Thyroid gland (tissue), 4 donors: ENCODE measurements at regions not wholly inside any gene's neighbourhood (a gene's known extent, or its start where the extent isn't known, plus 50 kb on each side); places are given as distances from the start of the nearest gene placed in this dataset.

Source experiments
- DNase-seq, 2 donors: peaks; one replicate each; pipeline ENCODE4 v3.0.0-alpha.2; 2019
- H3K27ac ChIP-seq, 3 donors: fragments of 200-600 bp; sonication (generic); 1 replicate in 2 of 3; 2 replicates in 1 of 3; pipeline ENCODE4 v1.5.1; 2016 to 2019; ENCODE audit warnings: mild to moderate bottlenecking in 1 of 3, moderate library complexity in 1 of 3
- H3K27me3 ChIP-seq: fragments of 200-600 bp; sonication (generic); one replicate; pipeline ENCODE4 v1.5.1; 2019
- H3K36me3 ChIP-seq, 2 donors: fragments of 200-600 bp; sonication (generic); one replicate each; pipeline ENCODE4 v1.5.1; 2016 to 2019
- H3K4me1 ChIP-seq, 2 donors: fragments of 200-600 bp; sonication (generic); one replicate each; pipeline ENCODE4 v1.5.1; 2017 to 2019
- H3K4me3 ChIP-seq, 3 donors: fragments of 200-600 bp; sonication (generic); replicated peaks in 1 of 3; 1 replicate in 2 of 3; 2 replicates in 1 of 3; pipeline ENCODE4 v1.5.1; 2016; ENCODE audit warnings: mild to moderate bottlenecking in 1 of 3
- H3K9me3 ChIP-seq: fragments of 200-600 bp; sonication (generic); one replicate; pipeline ENCODE4 v1.5.1; 2017
- CTCF ChIP-seq, 6 experiments: fragments of 200-600 bp in 3 of 6; fragments of 450-650 bp in 3 of 6; sonication (generic) in 3 of 6; IDR thresholded peaks; one replicate each; pipeline ENCODE4 v1.5.1; 2016 to 2019; ENCODE audit warnings: antibody characterized with exemption in 6 of 6, mild to moderate bottlenecking in 2 of 6, inconsistent platforms in 1 of 6, moderate library complexity in 1 of 6
- POLR2A ChIP-seq, 2 donors: fragments of 450-650 bp; IDR thresholded peaks; one replicate each; pipeline ENCODE4 v1.6.1; 2017; ENCODE audit warnings: antibody characterized with exemption in 2 of 2, mild to moderate bottlenecking in 2 of 2, moderate library complexity in 1 of 2
- WGBS, 2 donors: methylation state at CpG; one replicate each; pipeline ENCODE4 v1.1.5; 2017; 5-methylcytosine and 5-hydroxymethylcytosine counted together
- intact Hi-C: fragments of 100-400 bp; cut with DNase I; formaldehyde crosslinking; loops from one replicate; pipeline ENCODE4 v1.15.1; 2023

GRCh38 chr1:81466961-81467360, 333.8 kb upstream of the ADGRL2 start:
- no peaks in the 10 kb centered on the region for H3K27me3 ChIP-seq
- no peak overlapping the region for H3K27ac ChIP-seq
- TF ChIP-seq POLR2A (IDR thresholded peaks at IDR 0.05): no peak
- TF ChIP-seq CTCF (IDR thresholded peaks at IDR 0.05): no peak
- intact Hi-C loops: no loop called here
- no peak overlapping the region for H3K4me3 ChIP-seq
- no peak for DNase-seq
- H3K36me3 ChIP-seq: no peaks in the 10 kb centered on the region
- WGBS, 2 donors: 81 to 85% methylated on average over 4 of the region's 4 CpGs
- no peaks in the 10 kb centered on the region for H3K9me3 ChIP-seq
- H3K4me1 ChIP-seq: no peaks in the 10 kb centered on the region

GRCh38 chr1:81463936-81464837, 336.5 kb upstream of the ADGRL2 start:
- Histone ChIP-seq H3K9me3 (no peaks in the 10 kb centered on the region), H3K4me1 (peaks cover 0 to 5% of the 10 kb centered on the region in 2 donors), H3K27me3 (no peaks in the 10 kb centered on the region), H3K36me3 (no peaks in the 10 kb centered on the region), H3K4me3 (no peak overlapping the region), H3K27ac (no peak overlapping the region)
- intact Hi-C loops: no loop called here
- TF ChIP-seq POLR2A (IDR thresholded peaks at IDR 0.05) (no peak), CTCF (IDR thresholded peaks at IDR 0.05) (no peak)
- WGBS, 2 donors: 66 to 69% methylated on average over 8 of the region's 8 CpGs
- no peak for DNase-seq

GRCh38 chr1:81459043-81459442, 341.7 kb upstream of the ADGRL2 start:
- H3K27me3 ChIP-seq: no peaks in the 10 kb centered on the region
- TF ChIP-seq CTCF (IDR thresholded peaks at IDR 0.05): no peak
- no peak for TF ChIP-seq POLR2A (IDR thresholded peaks at IDR 0.05)
- no peak for DNase-seq
- intact Hi-C loops: no loop called here
- H3K9me3 ChIP-seq: no peaks in the 10 kb centered on the region
- peaks cover 0 to 5% of the 10 kb centered on the region in 2 donors for H3K4me1 ChIP-seq
- no peak overlapping the region for H3K27ac ChIP-seq
- H3K4me3 ChIP-seq: no peak overlapping the region
- no peaks in the 10 kb centered on the region for H3K36me3 ChIP-seq

GRCh38 chr1:81458186-81458585, 342.5 kb upstream of the ADGRL2 start:
- Histone ChIP-seq H3K36me3 (no peaks in the 10 kb centered on the region), H3K4me1 (peaks cover 0 to 5% of the 10 kb centered on the region in 2 donors), H3K4me3 (no peak overlapping the region), H3K27me3 (no peaks in the 10 kb centered on the region), H3K27ac (no peak overlapping the region), H3K9me3 (no peaks in the 10 kb centered on the region)
- DNase-seq: no peak
- intact Hi-C loops: no loop called here
- TF ChIP-seq POLR2A (IDR thresholded peaks at IDR 0.05) (no peak), CTCF (IDR thresholded peaks at IDR 0.05) (no peak)
- WGBS, 2 donors: 73 to 90% methylated on average over 4 of the region's 4 CpGs

GRCh38 chr1:81455481-81455880, 345.3 kb upstream of the ADGRL2 start:
- intact Hi-C loops: no loop called here
- H3K27ac ChIP-seq: no peak overlapping the region
- H3K4me3 ChIP-seq: no peak overlapping the region
- 87 to 92% methylated on average over 4 of the region's 4 CpGs for WGBS, 2 donors
- H3K9me3 ChIP-seq: no peaks in the 10 kb centered on the region
- no peaks in the 10 kb centered on the region for H3K36me3 ChIP-seq
- H3K4me1 ChIP-seq: no peaks in the 10 kb centered on the region
- no peak for DNase-seq
- H3K27me3 ChIP-seq: no peaks in the 10 kb centered on the region
- no peak for TF ChIP-seq CTCF (IDR thresholded peaks at IDR 0.05)
- TF ChIP-seq POLR2A (IDR thresholded peaks at IDR 0.05): no peak
